Kidney (tissue), 13 donors: ENCODE measurements at regions not wholly inside any gene's neighbourhood (a gene's known extent, or its start where the extent isn't known, plus 50 kb on each side); places are given as distances from the start of the nearest gene placed in this dataset.

Experiments
- DNase-seq, 5 donors: peaks; one replicate each; pipeline ENCODE4 v3.0.0-alpha.2; 2013 to 2020
- FAIRE-seq: peaks from 2 replicates; lab custom pipeline; 2012; peaks lifted over from hg19 to GRCh38; lab: Jason Lieb, UNC
- H3K27ac ChIP-seq, 2 donors: one replicate each; pipeline ENCODE4 v1.7.0; 2013; ENCODE audit warnings: low read depth in 2 of 2, low read length in 2 of 2, inconsistent platforms in 1 of 2
- H3K27me3 ChIP-seq: one replicate; pipeline ENCODE4 v1.7.1; 2013; ENCODE audit warnings: low read length, inconsistent platforms; ENCODE audit not compliant: control insufficient read depth, insufficient read depth
- H3K36me3 ChIP-seq, 3 donors: one replicate each; pipeline versions ENCODE4 v1.7.0 to v1.7.1; 2013; ENCODE audit warnings: low read length in 3 of 3, control low read depth in 1 of 3, inconsistent platforms in 1 of 3; ENCODE audit not compliant: insufficient read depth in 3 of 3, control insufficient read depth in 2 of 3
- H3K4me1 ChIP-seq, 3 donors: one replicate each; pipeline versions ENCODE4 v1.7.0 to v1.7.1; 2013; ENCODE audit warnings: low read length in 3 of 3, inconsistent platforms in 1 of 3, low read depth in 1 of 3; ENCODE audit not compliant: control insufficient read depth in 2 of 3, insufficient read depth in 2 of 3
- H3K4me3 ChIP-seq, 3 donors: one replicate each; pipeline versions ENCODE4 v1.7.0 to v1.8.1; 2013; ENCODE audit warnings: low read length in 3 of 3, control low read depth in 1 of 3, inconsistent platforms in 1 of 3
- H3K9ac ChIP-seq, 3 donors: one replicate each; pipeline versions ENCODE4 v1.7.0 to v1.7.1; 2013; ENCODE audit warnings: low read length in 3 of 3, control low read depth in 1 of 3, inconsistent platforms in 1 of 3
- H3K9me3 ChIP-seq, 3 donors: one replicate each; pipeline versions ENCODE4 v1.7.0 to v1.7.1; 2013; ENCODE audit warnings: low read length in 3 of 3, control low read depth in 1 of 3, inconsistent platforms in 1 of 3; ENCODE audit not compliant: control insufficient read depth in 2 of 3, insufficient read depth in 1 of 3
- CTCF ChIP-seq: IDR thresholded peaks from 3 replicates; pipeline ENCODE4 v1.5.1; 2012; ENCODE audit warnings: mild to moderate bottlenecking, moderate library complexity, borderline replicate concordance; ENCODE audit not compliant: insufficient read depth; ENCODE audit errors: extremely low read depth
- intact Hi-C: fragments of 100-400 bp; cut with DNase I; formaldehyde crosslinking; loops from one replicate; pipeline ENCODE4 v1.11.1; 2022
- donor health status: control.
- donor health status: control.
- donor health status: control.
- donor health status: control.
- donor health status: control.
- donor health status: DM: yes; HTN: yes; CAD: no.
- donor health status: Normal renal cell carcinoma (clear cell type).

- Histone ChIP-seq H3K4me3 (no peak overlapping the region), H3K9ac (no peak overlapping the region), H3K36me3 (no peaks in the 10 kb centered on the region), H3K4me1 (no peaks in the 10 kb centered on the region), H3K27me3 (no peaks in the 10 kb centered on the region), H3K27ac (no peak overlapping the region), H3K9me3 (no peaks in the 10 kb centered on the region)
- intact Hi-C loops = no loop called here
- no peak for TF ChIP-seq CTCF
- FAIRE-seq = no peak
- no peak for DNase-seq
Measured at GRCh38 chr13:97131447-97131846, 90.7 kb upstream of the MBNL2 start.

GRCh38 chr13:97133554-97133953 is 88.6 kb upstream of the MBNL2 start:
- FAIRE-seq = no peak
- DNase-seq = no peak
- intact Hi-C loops = no loop called here

GRCh38 chr13:97133955-97134354 is 88.2 kb upstream of the MBNL2 start:
- Histone ChIP-seq H3K27ac (no peak overlapping the region), H3K4me3 (no peak overlapping the region), H3K9ac (no peak overlapping the region), H3K36me3 (no peaks in the 10 kb centered on the region), H3K9me3 (no peaks in the 10 kb centered on the region), H3K4me1 (no peaks in the 10 kb centered on the region), H3K27me3 (no peaks in the 10 kb centered on the region)
- DNase-seq = no peak
- FAIRE-seq = no peak
- no peak for TF ChIP-seq CTCF
- intact Hi-C loops = no loop called here

More at GRCh38 chr13:97133554-97133953, 88.6 kb upstream of the MBNL2 start:
- H3K27ac ChIP-seq = no peak overlapping the region
- TF ChIP-seq CTCF = no peak
- H3K4me1 ChIP-seq = no peaks in the 10 kb centered on the region
- no peaks in the 10 kb centered on the region for H3K9me3 ChIP-seq
- no peak overlapping the region for H3K4me3 ChIP-seq
- no peaks in the 10 kb centered on the region for H3K27me3 ChIP-seq
- H3K9ac ChIP-seq = no peak overlapping the region
- no peaks in the 10 kb centered on the region for H3K36me3 ChIP-seq
